IPS DF 6.9 (cell line): ENCODE measurements at regions not wholly inside any gene's neighbourhood (a gene's known extent, or its start where the extent isn't known, plus 50 kb on each side); places are given as distances from the start of the nearest gene placed in this dataset.

Source experiments
- DNase-seq: peaks from one replicate; pipeline ENCODE4 v3.0.0-alpha.2; 2013; ENCODE audit warnings: low read depth, low spot score
- H3K27ac ChIP-seq: one replicate; pipeline ENCODE4 v1.5.1; 2013; ENCODE audit warnings: low read length, control low read depth
- H3K27me3 ChIP-seq: 2 replicates; pipeline ENCODE4 v1.6.1; 2013; ENCODE audit warnings: mild to moderate bottlenecking, low read length; ENCODE audit not compliant: control insufficient read depth, insufficient read depth
- H3K36me3 ChIP-seq: 2 replicates; pipeline ENCODE4 v1.6.1; 2013; ENCODE audit warnings: low read length; ENCODE audit not compliant: control insufficient read depth, insufficient read depth
- H3K4me1 ChIP-seq: 2 replicates; pipeline ENCODE4 v1.6.1; 2013; ENCODE audit warnings: low read length; ENCODE audit not compliant: control insufficient read depth, insufficient read depth
- H3K4me3 ChIP-seq: 2 replicates; pipeline ENCODE4 v1.5.1; 2013; ENCODE audit warnings: mild to moderate bottlenecking, low read length
- H3K9me3 ChIP-seq: 2 replicates; pipeline ENCODE4 v1.6.1; 2013; ENCODE audit warnings: low read length, inconsistent platforms; ENCODE audit not compliant: control insufficient read depth, insufficient read depth
- WGBS: extraction: QIAGEN DNeasy Blood & Tissue Kit; methylation state at CpG from one replicate; pipeline ENCODE4 v1.1.7; 2013; ENCODE audit warnings: mixed read lengths, missing lambda C conversion rate; ENCODE audit not compliant: insufficient read length, insufficient coverage; 5-methylcytosine and 5-hydroxymethylcytosine counted together

DNA sequence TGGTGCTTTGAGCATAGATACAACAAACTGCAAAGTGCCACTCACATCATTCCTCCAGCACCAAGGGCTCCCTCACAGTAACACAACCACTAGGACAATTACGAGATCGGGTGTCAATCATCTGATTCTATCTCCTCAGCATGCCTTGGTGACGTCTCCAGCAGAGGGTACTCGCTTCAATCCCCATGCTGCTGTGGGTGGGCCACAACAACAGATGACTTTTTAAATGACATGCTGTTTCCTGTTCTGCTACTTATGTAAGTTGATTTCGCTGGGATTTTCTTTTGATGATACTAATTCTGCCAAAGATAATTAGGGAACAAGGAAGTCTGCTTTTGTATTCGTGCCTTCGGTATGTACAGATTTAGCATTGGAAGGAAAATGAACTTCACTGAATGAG, 1113.0 kb downstream of the BCL11A start:
- no CpG with 5 or more reads among the region's 7 CpGs for WGBS
- H3K27me3 ChIP-seq, result no peaks in the 10 kb centered on the region
- no peak overlapping the region for H3K4me3 ChIP-seq
- no peaks in the 10 kb centered on the region for H3K9me3 ChIP-seq
- no peaks in the 10 kb centered on the region for H3K36me3 ChIP-seq
- no peaks in the 10 kb centered on the region for H3K4me1 ChIP-seq
- no peak overlapping the region for H3K27ac ChIP-seq
- DNase-seq, result no peak

DNA sequence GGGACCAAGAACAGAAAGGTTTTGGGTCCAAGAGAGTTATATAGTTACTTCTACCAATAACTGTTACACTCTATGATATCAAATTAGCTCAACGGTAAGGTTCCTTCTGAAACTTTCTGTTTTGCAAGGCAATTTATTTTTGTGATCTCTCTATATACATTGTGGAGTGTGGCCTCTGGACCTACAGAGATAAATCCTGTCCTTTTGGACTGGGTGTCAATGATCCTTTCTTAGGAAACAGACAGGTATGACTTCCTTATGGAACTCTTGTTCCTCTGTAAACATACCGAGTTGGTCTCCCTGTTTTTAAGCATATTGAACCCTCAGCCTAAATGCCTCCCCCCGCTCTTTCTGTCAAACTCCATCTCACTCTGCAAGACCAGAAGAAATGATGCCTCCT, 1117.8 kb downstream of the BCL11A start:
- no peak overlapping the region for H3K4me3 ChIP-seq
- H3K4me1 ChIP-seq, result no peaks in the 10 kb centered on the region
- H3K27ac ChIP-seq, result no peak overlapping the region
- H3K9me3 ChIP-seq, result no peaks in the 10 kb centered on the region
- no peak for DNase-seq
- no peaks in the 10 kb centered on the region for H3K36me3 ChIP-seq
- WGBS, result no CpG with 5 or more reads among the region's 3 CpGs
- H3K27me3 ChIP-seq, result no peaks in the 10 kb centered on the region

DNA sequence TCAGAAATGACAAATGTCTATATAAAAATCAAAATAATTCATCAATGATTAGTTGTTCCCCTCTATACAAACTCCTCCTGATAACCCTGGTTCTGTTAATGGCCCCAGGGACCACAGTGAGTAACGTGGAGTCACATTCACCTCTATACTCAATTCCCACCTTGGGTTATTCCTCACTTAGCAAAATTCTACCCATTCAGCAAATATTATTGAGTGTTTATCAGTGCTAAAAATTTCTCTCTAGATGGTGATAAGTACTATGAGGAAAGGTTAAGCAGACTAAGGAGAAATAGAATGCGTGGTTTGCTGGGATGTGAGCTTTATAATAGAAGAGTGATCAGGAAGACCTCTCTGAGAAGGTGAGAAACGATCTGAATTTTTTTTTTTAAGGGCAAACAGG, 1124.5 kb downstream of the BCL11A start:
- 100% methylated on average over 1 of the region's 3 CpGs for WGBS
- no peak overlapping the region for H3K4me3 ChIP-seq
- H3K27me3 ChIP-seq, result no peaks in the 10 kb centered on the region
- DNase-seq, result no peak
- H3K4me1 ChIP-seq, result peaks cover 3% of the 10 kb centered on the region
- no peak overlapping the region for H3K27ac ChIP-seq
- H3K9me3 ChIP-seq, result no peaks in the 10 kb centered on the region; the same call in 1 of the 2 replicates
- H3K36me3 ChIP-seq, result no peaks in the 10 kb centered on the region

DNA sequence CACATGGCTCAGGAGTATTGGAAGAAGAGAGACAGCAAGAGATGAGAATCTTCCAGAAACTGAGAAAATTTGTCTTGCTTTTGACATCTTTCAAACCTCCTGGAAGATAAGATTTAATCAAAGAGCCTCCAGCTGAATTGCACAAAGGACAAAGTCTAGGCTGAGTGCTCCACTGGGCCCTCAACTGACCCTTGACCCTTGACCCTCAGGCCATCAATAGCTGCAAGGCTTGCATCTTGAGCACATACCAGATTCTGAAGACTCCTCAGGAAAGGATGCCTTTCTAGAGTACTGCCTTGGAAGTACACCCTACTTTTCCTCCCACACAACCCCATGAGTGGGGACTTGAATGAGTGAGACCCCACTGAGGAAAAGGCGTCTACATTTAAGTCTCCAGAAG, 1125.5 kb downstream of the BCL11A start:
- H3K9me3 ChIP-seq, result no peaks in the 10 kb centered on the region; the same call in 1 of the 2 replicates
- no peak for DNase-seq
- H3K4me1 ChIP-seq, result peaks cover 3% of the 10 kb centered on the region
- no CpG with 5 or more reads among the region's 1 CpG for WGBS
- H3K27ac ChIP-seq, result no peak overlapping the region
- H3K36me3 ChIP-seq, result no peaks in the 10 kb centered on the region
- H3K27me3 ChIP-seq, result no peaks in the 10 kb centered on the region
- H3K4me3 ChIP-seq, result no peak overlapping the region

DNA sequence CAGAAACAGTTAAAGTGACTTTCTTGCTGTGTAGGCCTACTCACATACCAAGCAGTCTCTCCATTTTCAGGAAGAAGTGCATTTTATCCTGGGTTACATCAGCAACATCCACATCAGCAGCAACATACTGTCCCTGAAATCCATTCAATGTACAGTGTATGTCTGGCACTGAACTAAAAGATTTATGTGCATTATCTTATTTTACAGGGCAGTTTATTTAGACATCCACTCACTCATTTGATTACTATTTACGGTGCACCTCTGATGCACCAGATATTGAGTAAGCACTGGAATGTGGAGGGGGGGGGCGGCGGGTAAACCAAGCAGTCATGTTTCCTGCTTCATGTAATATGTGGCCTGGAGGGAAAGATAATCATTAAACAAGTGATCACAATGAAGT, 1128.2 kb downstream of the BCL11A start:
- Histone ChIP-seq H3K27me3 (no peaks in the 10 kb centered on the region), H3K4me1 (peaks cover 3% of the 10 kb centered on the region), H3K36me3 (no peaks in the 10 kb centered on the region), H3K9me3 (no peaks in the 10 kb centered on the region; the same call in 1 of the 2 replicates), H3K4me3 (no peak overlapping the region), H3K27ac (no peak overlapping the region)
- whole genome bisulfite sequencing, result no CpG with 5 or more reads among the region's 3 CpGs
- DNase-seq, result no peak

DNA sequence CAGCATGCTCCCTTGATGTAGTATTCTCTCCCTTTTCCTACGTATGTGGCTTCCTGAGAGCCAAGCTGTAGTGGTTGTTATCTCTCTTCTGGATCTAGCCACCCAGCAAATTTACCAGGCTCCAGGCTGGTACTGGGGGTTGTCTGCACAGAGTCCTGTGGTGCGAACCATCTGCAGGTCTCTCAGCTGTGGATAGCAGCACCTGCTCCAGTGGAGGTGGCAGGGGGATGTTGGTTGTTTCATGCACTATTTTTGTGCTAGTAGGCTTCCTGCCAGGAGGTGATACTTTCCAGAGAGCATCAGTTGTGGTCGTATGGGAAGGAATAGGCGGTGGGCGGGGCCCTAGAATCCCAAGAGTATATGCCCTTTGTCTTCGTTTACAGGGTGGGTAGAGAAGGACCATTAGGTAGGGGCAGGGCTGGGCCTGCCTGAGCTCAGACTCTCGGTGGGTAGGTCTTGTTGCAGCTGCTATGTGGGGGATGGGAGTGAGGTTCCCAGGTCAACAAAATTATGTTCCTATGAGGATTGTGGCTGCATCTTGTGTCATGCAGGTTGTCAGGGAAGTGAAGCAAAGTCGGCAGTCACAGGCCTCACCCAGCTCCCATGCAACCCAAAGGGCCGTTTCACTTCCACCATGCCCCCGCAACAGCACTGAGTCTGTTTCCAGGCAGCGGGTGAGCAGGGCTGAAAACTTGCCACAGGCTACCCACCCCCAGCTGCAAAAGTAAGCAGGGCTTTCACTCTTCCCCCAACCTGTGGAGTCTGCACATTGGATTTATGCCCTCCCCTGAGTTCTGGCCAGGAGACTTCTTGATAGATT, 1139.5 kb downstream of the BCL11A start:
- WGBS, result no CpG with 5 or more reads among the region's 11 CpGs
- no peak overlapping the region for H3K4me3 ChIP-seq
- H3K36me3 ChIP-seq, result no peaks in the 10 kb centered on the region
- DNase-seq, result no peak
- H3K9me3 ChIP-seq, result no peaks in the 10 kb centered on the region
- H3K27me3 ChIP-seq, result no peaks in the 10 kb centered on the region
- 0 out of 2 replicates have a peak, but pooled peaks cover 2% of the 10 kb centered on the region for H3K4me1 ChIP-seq
- H3K27ac ChIP-seq, result no peak overlapping the region

DNA sequence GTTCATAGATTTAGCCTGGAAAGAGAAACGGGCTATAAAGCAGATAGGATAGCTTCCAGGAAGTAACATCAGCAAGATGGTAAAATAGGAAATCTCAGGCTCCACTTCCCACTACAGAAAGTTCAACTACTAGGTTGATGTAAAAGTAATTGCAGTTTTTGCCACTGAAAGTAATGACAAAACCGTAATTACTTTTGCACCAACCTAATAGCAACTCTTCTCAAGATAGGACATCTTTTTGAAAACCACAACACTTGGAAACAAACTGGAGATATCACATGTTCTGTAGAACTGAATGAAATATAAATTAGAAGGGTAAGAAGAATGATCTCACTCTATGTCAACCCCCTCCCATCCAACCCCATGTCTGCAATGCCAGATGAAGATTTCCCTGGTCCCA, 1154.3 kb downstream of the BCL11A start:
- Histone ChIP-seq H3K9me3 (no peaks in the 10 kb centered on the region), H3K36me3 (no peaks in the 10 kb centered on the region), H3K4me1 (no peaks in the 10 kb centered on the region), H3K27ac (no peak overlapping the region), H3K27me3 (no peaks in the 10 kb centered on the region), H3K4me3 (no peak overlapping the region)
- DNase-seq, result no peak
- WGBS, result no CpG with 5 or more reads among the region's 2 CpGs

DNA sequence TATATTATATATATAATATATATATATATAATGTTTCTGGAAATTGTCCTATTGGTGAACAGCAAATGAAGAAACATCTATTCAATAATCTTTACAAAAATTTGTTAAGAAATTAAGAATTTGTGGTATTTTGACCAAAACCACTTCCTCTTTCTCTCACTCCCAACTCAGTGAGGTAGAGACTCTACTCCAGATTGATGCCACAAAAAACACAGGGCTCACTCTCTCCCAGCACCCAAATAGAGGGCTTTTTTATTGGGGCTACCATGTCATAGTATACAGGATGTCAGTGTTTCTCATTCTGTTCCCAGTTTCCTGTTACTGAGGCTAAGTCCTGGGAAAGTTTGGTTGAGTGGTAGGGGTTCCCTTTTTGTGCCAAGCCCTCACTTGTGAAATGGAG, 1155.4 kb downstream of the BCL11A start:
- Histone ChIP-seq H3K36me3 (no peaks in the 10 kb centered on the region), H3K27me3 (no peaks in the 10 kb centered on the region), H3K4me3 (no peak overlapping the region), H3K27ac (no peak overlapping the region), H3K9me3 (no peaks in the 10 kb centered on the region), H3K4me1 (no peaks in the 10 kb centered on the region)
- no peak for DNase-seq

DNA sequence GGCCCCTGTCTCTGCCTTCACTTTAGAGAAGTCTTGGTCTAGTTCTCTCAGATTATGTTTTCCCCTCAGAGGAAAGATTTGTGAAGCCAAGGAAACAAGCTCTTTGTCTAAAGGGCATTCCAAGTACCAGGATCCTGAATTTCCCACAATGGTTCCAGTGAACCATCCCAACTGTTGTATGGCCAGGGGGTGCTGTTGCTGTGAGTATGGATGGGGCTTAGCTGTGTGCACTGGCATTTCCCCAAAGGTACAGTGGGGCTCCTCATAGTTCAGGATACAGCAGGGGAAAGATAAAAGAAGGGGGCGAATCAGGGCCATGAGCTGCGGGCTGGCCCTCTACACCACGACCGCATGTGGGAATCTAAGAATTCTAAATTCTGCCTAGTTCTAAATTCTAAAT, 1154.0 kb upstream of the FANCL start:
- Histone ChIP-seq H3K27me3 (no peaks in the 10 kb centered on the region), H3K27ac (no peak overlapping the region), H3K4me3 (no peak overlapping the region), H3K9me3 (no peaks in the 10 kb centered on the region), H3K4me1 (no peaks in the 10 kb centered on the region), H3K36me3 (no peaks in the 10 kb centered on the region)
- WGBS, result no CpG with 5 or more reads among the region's 4 CpGs
- DNase-seq, result no peak

DNA sequence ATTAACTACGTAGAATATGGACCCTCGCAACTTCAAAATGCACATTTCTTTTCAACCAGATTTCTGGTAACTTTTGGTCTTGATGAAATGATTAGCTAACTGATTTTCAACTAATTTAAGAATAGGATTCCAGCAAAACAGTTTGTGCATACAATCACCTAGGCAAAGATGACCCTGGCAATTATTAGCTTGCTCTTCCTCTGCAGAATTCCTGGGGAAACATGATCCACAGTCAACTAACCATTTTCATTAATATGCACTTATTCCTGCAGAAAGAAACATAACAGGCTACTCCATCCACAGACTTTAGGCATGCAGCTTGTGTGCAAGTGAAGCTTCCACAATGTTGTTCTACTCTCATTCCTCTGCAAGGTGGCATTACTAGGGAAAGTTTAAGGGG, 1150.8 kb upstream of the FANCL start:
- Histone ChIP-seq H3K4me3 (no peak overlapping the region), H3K36me3 (no peaks in the 10 kb centered on the region), H3K9me3 (no peaks in the 10 kb centered on the region), H3K4me1 (no peaks in the 10 kb centered on the region), H3K27ac (no peak overlapping the region), H3K27me3 (no peaks in the 10 kb centered on the region)
- DNase-seq, result no peak
- WGBS, result no CpG with 5 or more reads among the region's 2 CpGs

DNA sequence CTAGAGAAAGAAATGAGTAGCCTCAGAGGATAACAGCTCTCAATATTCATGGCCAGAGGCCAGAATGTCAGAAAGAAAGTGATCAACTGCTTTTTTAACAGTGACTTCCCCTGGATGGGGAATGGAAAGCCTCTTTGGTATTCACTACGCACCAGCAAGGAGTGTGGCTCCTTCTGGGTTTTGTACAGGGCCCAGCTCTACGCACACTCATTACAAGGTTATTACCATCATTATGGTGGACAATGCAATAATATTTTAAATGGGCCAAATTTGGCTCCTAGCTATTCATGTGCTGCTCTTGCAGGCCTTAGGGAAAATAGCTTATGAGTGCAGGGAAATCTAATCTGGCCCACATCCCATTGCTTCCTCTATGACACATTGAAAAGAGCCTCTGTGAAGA, 1149.5 kb upstream of the FANCL start:
- Histone ChIP-seq H3K36me3 (no peaks in the 10 kb centered on the region), H3K27ac (no peak overlapping the region), H3K4me3 (no peak overlapping the region), H3K4me1 (no peaks in the 10 kb centered on the region), H3K9me3 (no peaks in the 10 kb centered on the region), H3K27me3 (no peaks in the 10 kb centered on the region)
- no CpG with 5 or more reads among the region's 2 CpGs for WGBS
- no peak for DNase-seq
